ENCODE measurements at regions not wholly inside any gene's neighbourhood (a gene's known extent, or its start where the extent isn't known, plus 50 kb on each side); places are given as distances from the start of the nearest gene placed in this dataset.

- FAIRE-seq (no peak), DNase-seq (ENCODE audit: low read depth, low spot score) (no peak)
- H3K36me3 ChIP-seq (ENCODE audit: control insufficient read depth in 2 of 2, extremely low read depth in 1 of 2, insufficient read depth in 2 of 2, low read length in 2 of 2), result no peaks in the 10 kb centered on the region
- dilution Hi-C loops (cut with MboI; ENCODE audit: extremely low pct_ligation_motif_present, low sequenced_read_pairs), result no loop called here
- no peak overlapping the region for H2AFZ ChIP-seq (ENCODE audit: control insufficient read depth, low read length)
- H3K27ac ChIP-seq (ENCODE audit: control insufficient read depth, insufficient read depth, low read length), result no peak overlapping the region
- H3K9ac ChIP-seq (ENCODE audit: control insufficient read depth, extremely low read depth, insufficient read depth, low read length), result no peak overlapping the region
- H3K4me1 ChIP-seq (ENCODE audit: control insufficient read depth, extremely low read depth, insufficient read depth, low read length), result no peaks in the 10 kb centered on the region
- no peak overlapping the region for H3K4me2 ChIP-seq (ENCODE audit: control insufficient read depth, extremely low read depth, insufficient read depth, low read depth, low read length)
- TF ChIP-seq, protein P1, sequence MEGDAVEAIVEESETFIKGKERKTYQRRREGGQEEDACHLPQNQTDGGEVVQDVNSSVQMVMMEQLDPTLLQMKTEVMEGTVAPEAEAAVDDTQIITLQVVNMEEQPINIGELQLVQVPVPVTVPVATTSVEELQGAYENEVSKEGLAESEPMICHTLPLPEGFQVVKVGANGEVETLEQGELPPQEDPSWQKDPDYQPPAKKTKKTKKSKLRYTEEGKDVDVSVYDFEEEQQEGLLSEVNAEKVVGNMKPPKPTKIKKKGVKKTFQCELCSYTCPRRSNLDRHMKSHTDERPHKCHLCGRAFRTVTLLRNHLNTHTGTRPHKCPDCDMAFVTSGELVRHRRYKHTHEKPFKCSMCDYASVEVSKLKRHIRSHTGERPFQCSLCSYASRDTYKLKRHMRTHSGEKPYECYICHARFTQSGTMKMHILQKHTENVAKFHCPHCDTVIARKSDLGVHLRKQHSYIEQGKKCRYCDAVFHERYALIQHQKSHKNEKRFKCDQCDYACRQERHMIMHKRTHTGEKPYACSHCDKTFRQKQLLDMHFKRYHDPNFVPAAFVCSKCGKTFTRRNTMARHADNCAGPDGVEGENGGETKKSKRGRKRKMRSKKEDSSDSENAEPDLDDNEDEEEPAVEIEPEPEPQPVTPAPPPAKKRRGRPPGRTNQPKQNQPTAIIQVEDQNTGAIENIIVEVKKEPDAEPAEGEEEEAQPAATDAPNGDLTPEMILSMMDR (optimal IDR thresholded peaks at IDR 0.05 in 1 of 3, IDR thresholded peaks at IDR 0.05 in 1 of 3, conservative IDR thresholded peaks at IDR 0.05 in 1 of 3; ENCODE audit: extremely low read depth in 1 of 3, insufficient read depth in 2 of 3, low read length in 3 of 3), result no peak
- TF ChIP-seq EZH2 (IDR thresholded peaks at IDR 0.05; ENCODE audit: low read length), result no peak
- H3K27me3 ChIP-seq (ENCODE audit: control insufficient read depth, extremely low read depth, insufficient read depth, low read length), result no peaks in the 10 kb centered on the region
- H3K79me2 ChIP-seq (ENCODE audit: control insufficient read depth, insufficient read depth, low read length), result no peaks in the 10 kb centered on the region
- H3K4me3 ChIP-seq (ENCODE audit: control insufficient read depth in 2 of 3, extremely low read depth in 1 of 3, insufficient read depth in 2 of 3, low read depth in 1 of 3, low read length in 3 of 3), result no peak overlapping the region
- no peaks in the 10 kb centered on the region for H3K9me3 ChIP-seq (ENCODE audit: control insufficient read depth, low read depth, low read length)
- no peaks in the 10 kb centered on the region for H3K9me1 ChIP-seq (ENCODE audit: control insufficient read depth, extremely low read depth, insufficient read depth, low read length)
- no peaks in the 10 kb centered on the region for H4K20me1 ChIP-seq (ENCODE audit: control insufficient read depth, extremely low read depth, insufficient read depth, low read length)
These were observed 436.5 kb upstream of the KLHL1 start for GRCh38 chr13:70544706-70545105.

- Histone ChIP-seq H3K4me1 (ENCODE audit: control insufficient read depth, extremely low read depth, insufficient read depth, low read length) (no peaks in the 10 kb centered on the region), H3K27me3 (ENCODE audit: control insufficient read depth, extremely low read depth, insufficient read depth, low read length) (no peaks in the 10 kb centered on the region), H3K79me2 (ENCODE audit: control insufficient read depth, insufficient read depth, low read length) (no peaks in the 10 kb centered on the region), H2AFZ (ENCODE audit: control insufficient read depth, low read length) (no peak overlapping the region), H3K9ac (ENCODE audit: control insufficient read depth, extremely low read depth, insufficient read depth, low read length) (no peak overlapping the region), H3K4me2 (ENCODE audit: control insufficient read depth, extremely low read depth, insufficient read depth, low read depth, low read length) (no peak overlapping the region), H3K4me3 (ENCODE audit: control insufficient read depth in 2 of 3, extremely low read depth in 1 of 3, insufficient read depth in 2 of 3, low read depth in 1 of 3, low read length in 3 of 3) (no peak overlapping the region), H3K27ac (ENCODE audit: control insufficient read depth, insufficient read depth, low read length) (no peak overlapping the region), H3K36me3 (ENCODE audit: control insufficient read depth in 2 of 2, extremely low read depth in 1 of 2, insufficient read depth in 2 of 2, low read length in 2 of 2) (no peaks in the 10 kb centered on the region), H4K20me1 (ENCODE audit: control insufficient read depth, extremely low read depth, insufficient read depth, low read length) (no peaks in the 10 kb centered on the region), H3K9me3 (ENCODE audit: control insufficient read depth, low read depth, low read length) (peaks cover 2% of the 10 kb centered on the region), H3K9me1 (ENCODE audit: control insufficient read depth, extremely low read depth, insufficient read depth, low read length) (no peaks in the 10 kb centered on the region)
- dilution Hi-C loops (cut with MboI; ENCODE audit: extremely low pct_ligation_motif_present, low sequenced_read_pairs), result no loop called here
- TF ChIP-seq EZH2 (IDR thresholded peaks at IDR 0.05; ENCODE audit: low read length), result no peak
- TF ChIP-seq, protein P1 (optimal IDR thresholded peaks at IDR 0.05 in 1 of 3, IDR thresholded peaks at IDR 0.05 in 1 of 3, conservative IDR thresholded peaks at IDR 0.05 in 1 of 3; ENCODE audit: extremely low read depth in 1 of 3, insufficient read depth in 2 of 3, low read length in 3 of 3), result no peak
- DNase-seq (ENCODE audit: low read depth, low spot score) (no peak), FAIRE-seq (no peak)
These were observed 433.2 kb upstream of the KLHL1 start for GRCh38 chr13:70541451-70541850.
